BLaER1 treated with 17β-estradiol and CSF1 and Interleukin-3, amounts not matched to agents 10 nM and 100 nM (cell line): ENCODE measurements at regions not wholly inside any gene's neighbourhood (a gene's known extent, or its start where the extent isn't known, plus 50 kb on each side); places are given as distances from the start of the nearest gene placed in this dataset.

Experiments used
- H3K27ac ChIP-seq, 11 experiments: shearing (Covaris generic); formaldehyde crosslinking; 2 replicates each; pipeline ENCODE4 v1.8.1; 2022
- H3K27me3 ChIP-seq, 11 experiments: shearing (Covaris generic); formaldehyde crosslinking; 2 replicates each; pipeline ENCODE4 v1.8.1; 2022
- H3K36me3 ChIP-seq, 11 experiments: shearing (Covaris generic); formaldehyde crosslinking; 2 replicates each; pipeline ENCODE4 v1.8.1; 2022
- H3K4me1 ChIP-seq, 10 experiments: shearing (Covaris generic); formaldehyde crosslinking; 2 replicates each; pipeline ENCODE4 v1.8.1; 2022
- H3K4me2 ChIP-seq, 11 experiments: shearing (Covaris generic); formaldehyde crosslinking; 2 replicates each; pipeline ENCODE4 v1.8.1; 2022
- H3K4me3 ChIP-seq, 10 experiments: shearing (Covaris generic); formaldehyde crosslinking; 2 replicates each; pipeline ENCODE4 v1.8.1; 2022
- H3K9ac ChIP-seq, 11 experiments: shearing (Covaris generic); formaldehyde crosslinking; 2 replicates each; pipeline ENCODE4 v1.8.1; 2022
- H3K9me3 ChIP-seq, 11 experiments: shearing (Covaris generic); formaldehyde crosslinking; replicated peaks in 1 of 11; 2 replicates each; pipeline ENCODE4 v1.8.1; 2022
- H4K20me1 ChIP-seq, 11 experiments: shearing (Covaris generic); formaldehyde crosslinking; 2 replicates each; pipeline ENCODE4 v1.8.1; 2022
- Cebpa-rat ChIP-seq, 11 experiments: shearing (Covaris generic); IDR thresholded peaks; 2 replicates each; pipeline ENCODE4 v1.8.1; 2022

- H3K4me3 ChIP-seq = no peak overlapping the region
- peaks cover 7 to 25% (median 13%) of the 10 kb centered on the region in 11 experiments; a peak in 16 of 22 replicates for H3K9me3 ChIP-seq
- no peaks in the 10 kb centered on the region for H4K20me1 ChIP-seq
- H3K4me2 ChIP-seq = no peak overlapping the region
- no peak overlapping the region for H3K27ac ChIP-seq
- TF ChIP-seq Cebpa-rat (IDR thresholded peaks at IDR 0.05) = no peak
- no peaks in the 10 kb centered on the region for H3K4me1 ChIP-seq
- no peaks in the 10 kb centered on the region for H3K36me3 ChIP-seq
- no peak overlapping the region for H3K9ac ChIP-seq
- H3K27me3 ChIP-seq = no peaks in the 10 kb centered on the region
Observed at GRCh38 chr7:13673290-13673689, 316.2 kb downstream of the ETV1 start.

- Histone ChIP-seq H3K9me3 (peaks cover 0 to 8% (median 0%) of the 10 kb centered on the region in 11 experiments; a peak in 5 of 22 replicates), H3K4me1 (peaks cover 0 to 4% (median 0%) of the 10 kb centered on the region in 10 experiments; a peak in 2 of 20 replicates), H3K4me3 (no peak overlapping the region), H3K9ac (no peak overlapping the region), H4K20me1 (no peaks in the 10 kb centered on the region), H3K27ac (no peak overlapping the region), H3K27me3 (no peaks in the 10 kb centered on the region), H3K4me2 (no peak overlapping the region), H3K36me3 (no peaks in the 10 kb centered on the region)
- no peak for TF ChIP-seq Cebpa-rat (IDR thresholded peaks at IDR 0.05)
Observed at GRCh38 chr7:13682626-13683025, 306.8 kb downstream of the ETV1 start.

GRCh38 chr7:13687500-13687899 is 302.0 kb downstream of the ETV1 start:
- H3K4me2 ChIP-seq = no peak overlapping the region
- H3K27ac ChIP-seq = no peak overlapping the region
- no peak for TF ChIP-seq Cebpa-rat (IDR thresholded peaks at IDR 0.05)
- H3K9ac ChIP-seq = no peak overlapping the region
- H3K36me3 ChIP-seq = no peaks in the 10 kb centered on the region
- no peaks in the 10 kb centered on the region for H3K4me1 ChIP-seq
- H3K27me3 ChIP-seq = no peaks in the 10 kb centered on the region
- H3K4me3 ChIP-seq = no peak overlapping the region
- no peaks in the 10 kb centered on the region for H3K9me3 ChIP-seq
- H4K20me1 ChIP-seq = no peaks in the 10 kb centered on the region

- H3K9me3 ChIP-seq = no peaks in the 10 kb centered on the region
- no peak overlapping the region for H3K9ac ChIP-seq
- H3K36me3 ChIP-seq = no peaks in the 10 kb centered on the region
- H3K27ac ChIP-seq = no peak overlapping the region
- H4K20me1 ChIP-seq = no peaks in the 10 kb centered on the region
- H3K4me1 ChIP-seq = no peaks in the 10 kb centered on the region
- TF ChIP-seq Cebpa-rat (IDR thresholded peaks at IDR 0.05) = no peak
- H3K4me3 ChIP-seq = no peak overlapping the region
- H3K4me2 ChIP-seq = no peak overlapping the region
- H3K27me3 ChIP-seq = no peaks in the 10 kb centered on the region
Observed at GRCh38 chr7:13692548-13692947, 296.9 kb downstream of the ETV1 start.

GRCh38 chr7:13702251-13702650 is 287.2 kb downstream of the ETV1 start:
- H3K36me3 ChIP-seq = no peaks in the 10 kb centered on the region
- TF ChIP-seq Cebpa-rat (IDR thresholded peaks at IDR 0.05) = no peak
- H3K4me1 ChIP-seq = no peaks in the 10 kb centered on the region
- H4K20me1 ChIP-seq = no peaks in the 10 kb centered on the region
- H3K4me3 ChIP-seq = no peak overlapping the region
- no peak overlapping the region for H3K27ac ChIP-seq
- no peaks in the 10 kb centered on the region for H3K27me3 ChIP-seq
- H3K9me3 ChIP-seq = no peaks in the 10 kb centered on the region
- H3K9ac ChIP-seq = no peak overlapping the region
- no peak overlapping the region for H3K4me2 ChIP-seq

GRCh38 chr7:13708670-13709069 is 280.8 kb downstream of the ETV1 start:
- no peak overlapping the region for H3K4me3 ChIP-seq
- H3K27me3 ChIP-seq = no peaks in the 10 kb centered on the region
- no peaks in the 10 kb centered on the region for H3K36me3 ChIP-seq
- H4K20me1 ChIP-seq = no peaks in the 10 kb centered on the region
- peaks cover 0 to 3% (median 0%) of the 10 kb centered on the region in 11 experiments; a peak in 2 of 22 replicates for H3K9me3 ChIP-seq
- H3K9ac ChIP-seq = no peak overlapping the region
- H3K4me2 ChIP-seq = no peak overlapping the region
- H3K4me1 ChIP-seq = peaks cover 2 to 6% (median 3%) of the 10 kb centered on the region in 10 experiments; a peak in 16 of 20 replicates
- H3K27ac ChIP-seq = no peak overlapping the region
- TF ChIP-seq Cebpa-rat (IDR thresholded peaks at IDR 0.05) = no peak

- H3K4me1 ChIP-seq = peaks cover 7 to 17% (median 14%) of the 10 kb centered on the region in 10 experiments; a peak in 18 of 20 replicates
Observed at GRCh38 chr7:13713092-13713491, 276.4 kb downstream of the ETV1 start.

GRCh38 chr7:13715534-13715933 is 273.9 kb downstream of the ETV1 start:
- Histone ChIP-seq H3K9me3 (peaks cover 10 to 21% (median 13%) of the 10 kb centered on the region in 11 experiments; a peak in 20 of 22 replicates), H3K27me3 (no peaks in the 10 kb centered on the region), H3K4me1 (peaks cover 7 to 17% (median 14%) of the 10 kb centered on the region in 10 experiments; a peak in 18 of 20 replicates), H3K36me3 (no peaks in the 10 kb centered on the region), H3K9ac (no peak overlapping the region), H3K4me2 (no peak overlapping the region), H3K27ac (no peak overlapping the region), H4K20me1 (no peaks in the 10 kb centered on the region), H3K4me3 (no peak overlapping the region)
- no peak for TF ChIP-seq Cebpa-rat (IDR thresholded peaks at IDR 0.05)

More at GRCh38 chr7:13713092-13713491, 276.4 kb downstream of the ETV1 start:
- Histone ChIP-seq H3K4me2 (peak overlapping the region in 1 of 11 experiments; percentile 29; a peak in 1 of 22 replicates), H3K9me3 (peaks cover 10 to 21% (median 13%) of the 10 kb centered on the region in 11 experiments; a peak in 20 of 22 replicates), H3K27me3 (no peaks in the 10 kb centered on the region), H3K27ac (no peak overlapping the region), H3K4me3 (no peak overlapping the region), H3K36me3 (no peaks in the 10 kb centered on the region), H4K20me1 (no peaks in the 10 kb centered on the region), H3K9ac (no peak overlapping the region)
- TF ChIP-seq Cebpa-rat (IDR thresholded peaks at IDR 0.05) = no peak

GRCh38 chr7:13717031-13717430 is 272.4 kb downstream of the ETV1 start:
- no peaks in the 10 kb centered on the region for H3K36me3 ChIP-seq
- H3K27me3 ChIP-seq = no peaks in the 10 kb centered on the region
- no peaks in the 10 kb centered on the region for H4K20me1 ChIP-seq
- no peak overlapping the region for H3K4me2 ChIP-seq
- no peak overlapping the region for H3K27ac ChIP-seq
- H3K4me3 ChIP-seq = no peak overlapping the region
- peaks cover 7 to 17% (median 14%) of the 10 kb centered on the region in 10 experiments; a peak in 18 of 20 replicates for H3K4me1 ChIP-seq
- peaks cover 10 to 21% (median 13%) of the 10 kb centered on the region in 11 experiments; a peak in 20 of 22 replicates for H3K9me3 ChIP-seq
- H3K9ac ChIP-seq = no peak overlapping the region
- TF ChIP-seq Cebpa-rat (IDR thresholded peaks at IDR 0.05) = no peak
